GM23338 (cell line): ENCODE measurements at regions not wholly inside any gene's neighbourhood (a gene's known extent, or its start where the extent isn't known, plus 50 kb on each side); places are given as distances from the start of the nearest gene placed in this dataset.

ENCODE experiments used
- ATAC-seq: fragments of 200-7000 bp; cut with Tn5 transposase; 3 replicates; pipeline ENCODE4 v1.9.1; 2020
- DNase-seq: peaks from one replicate; pipeline ENCODE4 v3.0.0-alpha.2; 2015; ENCODE audit warnings: low spot score
- H2AFZ ChIP-seq: fragments of 200-600 bp; sonication (generic); 2 replicates; pipeline ENCODE4 v1.8.0; 2016; ENCODE audit warnings: antibody characterized with exemption, mild to moderate bottlenecking, moderate library complexity
- H3F3A ChIP-seq: fragments of 200-600 bp; sonication (generic); replicated peaks from 2 replicates; pipeline ENCODE4 v1.8.0; 2017; ENCODE audit warnings: antibody characterized with exemption, mixed run types, low read depth
- H3K27ac ChIP-seq: fragments of 200-600 bp; sonication (generic); 2 replicates; pipeline ENCODE4 v1.6.1; 2016; ENCODE audit warnings: low read depth
- H3K27me3 ChIP-seq: fragments of 200-600 bp; sonication (generic); 2 replicates; pipeline ENCODE4 v1.8.0; 2016; ENCODE audit warnings: mild to moderate bottlenecking, mixed run types, moderate library complexity; ENCODE audit not compliant: insufficient read depth
- H3K36me3 ChIP-seq: fragments of 200-600 bp; sonication (generic); 2 replicates; pipeline ENCODE4 v1.8.0; 2016; ENCODE audit warnings: mild to moderate bottlenecking; ENCODE audit not compliant: insufficient read depth
- H3K4me1 ChIP-seq: fragments of 200-600 bp; sonication (generic); 2 replicates; pipeline ENCODE4 v1.8.0; 2016; ENCODE audit warnings: mild to moderate bottlenecking, moderate library complexity; ENCODE audit not compliant: insufficient read depth
- H3K4me2 ChIP-seq: fragments of 200-600 bp; sonication (generic); 2 replicates; pipeline ENCODE4 v1.7.1; 2017; ENCODE audit warnings: mixed run types
- H3K4me3 ChIP-seq: fragments of 200-600 bp; sonication (generic); 2 replicates; pipeline ENCODE4 v1.6.1; 2016; ENCODE audit warnings: mixed run types
- H3K79me2 ChIP-seq: fragments of 200-600 bp; sonication (generic); replicated peaks from 2 replicates; pipeline ENCODE4 v1.8.0; 2017; ENCODE audit warnings: mild to moderate bottlenecking; ENCODE audit not compliant: insufficient read depth
- H3K9me2 ChIP-seq: fragments of 200-600 bp; sonication (generic); 2 replicates; pipeline ENCODE4 v1.8.0; 2017; ENCODE audit not compliant: insufficient read depth
- H4K20me1 ChIP-seq: fragments of 200-600 bp; sonication (generic); replicated peaks from 2 replicates; pipeline ENCODE4 v1.8.0; 2017; ENCODE audit warnings: mild to moderate bottlenecking; ENCODE audit not compliant: insufficient read depth
- H3K27ac Mint-ChIP-seq: 2 replicates; pipeline ENCODE4 v1.8.0; 2020; ENCODE audit warnings: inconsistent platforms, mild to moderate bottlenecking, moderate library complexity, mixed read lengths
- H3K27me3 Mint-ChIP-seq: 3 replicates; pipeline ENCODE4 v1.8.0; 2022; ENCODE audit warnings: low read depth, mild to moderate bottlenecking, moderate library complexity, mixed read lengths, inconsistent platforms; ENCODE audit not compliant: insufficient read depth, poor library complexity
- H3K36me3 Mint-ChIP-seq: 3 replicates; pipeline ENCODE4 v1.8.0; 2021; ENCODE audit warnings: low read depth, mild to moderate bottlenecking, inconsistent platforms, moderate library complexity, mixed read lengths
- H3K4me1 Mint-ChIP-seq: 3 replicates; pipeline ENCODE4 v1.8.0; 2020; ENCODE audit warnings: mild to moderate bottlenecking, inconsistent platforms, mixed read lengths
- H3K4me3 Mint-ChIP-seq: 3 replicates; pipeline ENCODE4 v1.8.0; 2021; ENCODE audit warnings: moderate library complexity, mild to moderate bottlenecking, inconsistent platforms, mixed read lengths
- H3K9me3 Mint-ChIP-seq: 3 replicates; pipeline ENCODE4 v1.8.0; 2020; ENCODE audit warnings: moderate library complexity, mild to moderate bottlenecking, inconsistent platforms, mixed read lengths
- ETS1 ChIP-seq: IDR thresholded peaks from 2 replicates; pipeline ENCODE4 v1.6.1; 2016; ENCODE audit warnings: antibody characterized with exemption
- JUNB ChIP-seq: IDR thresholded peaks from one replicate; pipeline ENCODE4 v1.6.1; 2016; ENCODE audit warnings: antibody characterized with exemption; ENCODE audit not compliant: unreplicated experiment
- REST ChIP-seq: IDR thresholded peaks from one replicate; pipeline ENCODE4 v1.6.1; 2018; ENCODE audit warnings: antibody characterized with exemption; ENCODE audit not compliant: unreplicated experiment
- ZNF462 ChIP-seq: fragments of 250-450 bp; sonication (Bioruptor Pico); IDR thresholded peaks from 2 replicates; pipeline ENCODE4 v1.5.0; 2020; ENCODE audit warnings: mild to moderate bottlenecking, moderate library complexity

- TF ChIP-seq ZNF462 (CRISPR knock-in tag), result no peak
Observed at GRCh38 chr11:129686269-129686668, 129.4 kb upstream of the TMEM45B start (continued).

- Histone ChIP-seq H3K27me3 (no peaks in the 10 kb centered on the region), H2AFZ (no peak overlapping the region), H3K4me1 (no peaks in the 10 kb centered on the region), H3K36me3 (no peaks in the 10 kb centered on the region), H3K27ac (no peak overlapping the region), H3K4me3 (no peak overlapping the region), H4K20me1 (no peaks in the 10 kb centered on the region), H3F3A (no peaks in the 10 kb centered on the region), H3K4me2 (no peak overlapping the region), H3K9me2 (no peaks in the 10 kb centered on the region), H3K79me2 (no peaks in the 10 kb centered on the region)
- Mint-ChIP-seq H3K4me3 (no peak overlapping the region), H3K9me3 (no peaks in the 10 kb centered on the region), H3K27me3 (peaks cover 9% of the 10 kb centered on the region), H3K27ac (no peak overlapping the region), H3K4me1 (no peaks in the 10 kb centered on the region), H3K36me3 (no peaks in the 10 kb centered on the region)
- TF ChIP-seq JUNB, result no peak
- no peak for TF ChIP-seq REST
- TF ChIP-seq ETS1, result no peak
- DNase-seq (no peak), ATAC-seq (no peak)
Observed at GRCh38 chr11:129691142-129691541, 124.5 kb upstream of the TMEM45B start.
